GM12892 (cell line): ENCODE measurements at regions not wholly inside any gene's neighbourhood (a gene's known extent, or its start where the extent isn't known, plus 50 kb on each side); places are given as distances from the start of the nearest gene placed in this dataset.

Experiments
- DNase-seq: peaks from one replicate; pipeline ENCODE4 v3.0.0; 2011; ENCODE audit not compliant: insufficient read length
- FAIRE-seq: peaks from 2 replicates; lab custom pipeline; 2011; peaks lifted over from hg19 to GRCh38; lab: Jason Lieb, UNC
- POLR2A ChIP-seq: IDR thresholded peaks from 2 replicates; pipeline ENCODE4 v1.6.1; 2011; ENCODE audit warnings: low read depth, low read length, control low read depth
- POLR2AphosphoS5 ChIP-seq: IDR thresholded peaks from 2 replicates; pipeline ENCODE4 v1.6.1; 2011; ENCODE audit warnings: low read depth, low read length, control low read depth
- TAF1 ChIP-seq: IDR thresholded peaks from 2 replicates; pipeline ENCODE4 v1.6.1; 2011; ENCODE audit warnings: low read depth, mild to moderate bottlenecking, control low read depth, low read length, borderline replicate concordance

GRCh38 chr4:138050601-138051000 lies 191.5 kb downstream of the SLC7A11 start:
- TF ChIP-seq TAF1 (no peak), POLR2A (no peak), POLR2AphosphoS5 (no peak)
- no peak for FAIRE-seq
- DNase-seq = no peak

- TF ChIP-seq POLR2A (no peak), POLR2AphosphoS5 (no peak), TAF1 (no peak)
- DNase-seq = no peak
- no peak for FAIRE-seq
Observed at GRCh38 chr4:138049355-138049754, 192.8 kb downstream of the SLC7A11 start.

- no peak for FAIRE-seq
Observed at GRCh38 chr4:138047290-138047689, 194.9 kb downstream of the SLC7A11 start.

GRCh38 chr4:138045036-138045435 lies 197.1 kb downstream of the SLC7A11 start:
- TF ChIP-seq POLR2AphosphoS5 (no peak), TAF1 (no peak), POLR2A (no peak)
- DNase-seq = no peak

More at GRCh38 chr4:138047290-138047689, 194.9 kb downstream of the SLC7A11 start:
- TF ChIP-seq POLR2AphosphoS5 (no peak), POLR2A (no peak), TAF1 (no peak)
- no peak for DNase-seq

GRCh38 chr4:138039010-138039409 lies 203.1 kb downstream of the SLC7A11 start:
- no peak for DNase-seq
- no peak for FAIRE-seq
- TF ChIP-seq POLR2A (no peak), POLR2AphosphoS5 (no peak), TAF1 (no peak)

More at GRCh38 chr4:138045036-138045435, 197.1 kb downstream of the SLC7A11 start:
- no peak for FAIRE-seq

GRCh38 chr4:138037696-138038095 lies 204.5 kb downstream of the SLC7A11 start:
- DNase-seq (no peak), FAIRE-seq (no peak)
- TF ChIP-seq POLR2AphosphoS5 = no peak
- TF ChIP-seq POLR2A = no peak
- TF ChIP-seq TAF1 = no peak

- DNase-seq (peak; percentile 16), FAIRE-seq (peak; percentile 95)
- TF ChIP-seq TAF1 (no peak), POLR2AphosphoS5 (no peak), POLR2A (no peak)
Observed at GRCh38 chr4:138035781-138036258, 206.3 kb downstream of the SLC7A11 start.

GRCh38 chr4:138034871-138035270 lies 207.3 kb downstream of the SLC7A11 start:
- no peak for DNase-seq
- no peak for FAIRE-seq
- no peak for TF ChIP-seq POLR2A
- no peak for TF ChIP-seq TAF1
- no peak for TF ChIP-seq POLR2AphosphoS5

- no peak for FAIRE-seq
- TF ChIP-seq POLR2AphosphoS5 = no peak
- no peak for TF ChIP-seq TAF1
- TF ChIP-seq POLR2A = no peak
- no peak for DNase-seq
Observed at GRCh38 chr4:138032222-138032621, 209.9 kb downstream of the SLC7A11 start.

GRCh38 chr4:138030375-138030774 lies 211.8 kb downstream of the SLC7A11 start:
- FAIRE-seq (no peak), DNase-seq (no peak)

GRCh38 chr4:138028923-138029322 lies 213.2 kb downstream of the SLC7A11 start:
- FAIRE-seq (no peak), DNase-seq (no peak)
- TF ChIP-seq POLR2AphosphoS5 (no peak), TAF1 (no peak), POLR2A (no peak)

More at GRCh38 chr4:138030375-138030774, 211.8 kb downstream of the SLC7A11 start:
- TF ChIP-seq POLR2AphosphoS5 = no peak
- TF ChIP-seq POLR2A = no peak
- TF ChIP-seq TAF1 = no peak

- TF ChIP-seq TAF1 (no peak), POLR2A (no peak)
- no peak for FAIRE-seq
Observed at GRCh38 chr4:138021139-138021830, 220.9 kb downstream of the SLC7A11 start.

More at GRCh38 chr4:138021139-138021830, 220.9 kb downstream of the SLC7A11 start:
- no peak for DNase-seq
